ENCODE measurements at regions not wholly inside any gene's neighbourhood (a gene's known extent, or its start where the extent isn't known, plus 50 kb on each side); places are given as distances from the start of the nearest gene placed in this dataset.

DNA sequence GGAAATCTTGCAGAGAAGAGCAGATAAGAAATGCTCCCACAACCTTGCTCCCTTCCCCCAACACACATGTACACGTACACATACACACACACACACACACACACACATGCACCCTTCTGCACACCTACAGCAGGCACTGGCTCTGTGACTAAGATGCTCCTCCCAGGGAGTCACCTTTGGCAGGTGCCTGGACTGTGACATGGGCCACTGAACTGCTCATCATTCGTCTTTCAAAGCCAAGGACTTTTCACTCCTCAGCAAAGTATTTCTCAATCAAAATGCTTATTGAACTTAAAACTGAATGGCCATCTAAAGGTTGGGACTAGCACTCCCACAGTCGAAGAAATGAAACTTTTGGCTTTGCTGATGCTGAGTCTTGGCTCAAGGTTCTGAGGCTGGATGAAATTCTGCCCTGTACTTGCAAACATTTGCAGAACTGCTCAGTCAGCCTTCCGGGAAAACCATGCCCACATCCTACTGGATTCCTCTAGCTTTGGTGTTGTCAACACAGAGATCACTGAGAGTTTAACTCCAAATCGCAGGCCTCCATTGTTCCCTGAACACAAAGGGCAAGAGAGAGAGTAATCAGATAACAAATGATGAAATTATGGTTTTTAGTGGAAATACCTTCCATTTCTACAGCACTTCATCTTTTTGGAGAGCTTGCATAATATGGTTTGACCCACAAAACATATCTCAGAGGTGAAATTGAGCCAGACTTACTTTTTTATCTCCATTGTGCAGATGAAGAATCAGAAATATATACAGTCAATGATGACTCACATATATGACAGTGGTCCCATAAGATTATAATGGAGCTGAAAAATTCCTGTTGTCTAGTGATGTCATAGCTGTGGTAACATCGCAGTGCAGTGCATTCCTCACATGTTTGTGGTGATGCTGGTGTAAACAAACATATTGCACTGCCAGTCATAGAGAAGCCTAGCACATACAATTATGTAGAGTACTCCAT lies 72.4 kb upstream of the BCAR3 start:
- no peak overlapping the region for H2AFZ ChIP-seq (ENCODE audit: low read depth)

DNA sequence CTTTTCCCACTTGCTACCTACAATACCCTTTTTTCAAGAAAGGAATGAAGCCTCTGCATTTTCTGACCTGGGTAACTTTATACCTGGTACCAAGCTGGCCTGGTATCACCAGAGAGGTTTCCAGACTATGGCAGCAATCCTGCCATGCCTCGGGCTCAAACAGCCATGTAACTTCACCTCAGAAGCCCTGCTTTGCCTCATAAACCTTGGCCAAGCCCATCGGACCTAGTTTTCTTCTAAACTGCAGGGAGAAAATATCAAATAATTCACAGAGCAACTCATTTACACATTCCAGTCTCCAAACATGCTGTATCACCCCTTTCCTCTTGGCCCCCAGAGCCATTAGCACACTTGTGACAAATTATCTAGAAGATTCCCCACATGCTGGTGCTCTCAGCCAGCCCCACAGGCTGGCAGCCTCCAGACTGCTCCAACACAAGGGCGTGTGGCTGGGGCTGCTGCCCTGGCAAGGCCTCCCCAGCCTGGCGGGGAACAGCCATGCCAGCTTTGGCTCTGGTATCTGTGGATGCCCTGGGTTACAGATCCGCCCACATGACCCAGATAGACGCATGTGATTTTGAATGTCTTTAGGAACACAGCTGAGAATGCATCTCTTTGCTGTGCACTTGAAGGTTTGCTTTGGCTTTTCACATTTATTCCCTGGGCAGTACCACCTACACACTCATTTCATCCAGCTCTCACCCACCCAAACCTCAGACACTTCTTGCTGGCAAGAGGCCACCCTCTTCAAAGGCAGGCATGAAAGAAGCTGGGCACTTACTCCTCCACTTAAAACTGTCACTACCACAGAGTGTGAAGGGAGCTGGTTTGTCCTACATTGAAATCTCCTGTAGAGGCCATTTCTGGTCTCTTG lies 70.0 kb upstream of the BCAR3 start:
- Histone ChIP-seq H3K36me3 (ENCODE audit: insufficient read depth) (no peaks in the 10 kb centered on the region), H3K27me3 (ENCODE audit: insufficient read depth, low read depth) (no peaks in the 10 kb centered on the region), H3K4me3 (IDR thresholded peaks at IDR 0.05; ENCODE audit: insufficient read depth, low read depth, low read length) (no peak overlapping the region), H3K79me2 (ENCODE audit: insufficient read depth, low read depth) (no peaks in the 10 kb centered on the region), H3K4me2 (no peak overlapping the region), H3K4me1 (ENCODE audit: low read depth, poor library complexity, severe bottlenecking) (peaks cover 27% of the 10 kb centered on the region), H4K20me1 (ENCODE audit: insufficient read depth) (no peaks in the 10 kb centered on the region), H3K27ac (no peak overlapping the region), H3K9ac (no peak overlapping the region), H2AFZ (ENCODE audit: low read depth) (no peak overlapping the region)
- TF ChIP-seq, protein P1, sequence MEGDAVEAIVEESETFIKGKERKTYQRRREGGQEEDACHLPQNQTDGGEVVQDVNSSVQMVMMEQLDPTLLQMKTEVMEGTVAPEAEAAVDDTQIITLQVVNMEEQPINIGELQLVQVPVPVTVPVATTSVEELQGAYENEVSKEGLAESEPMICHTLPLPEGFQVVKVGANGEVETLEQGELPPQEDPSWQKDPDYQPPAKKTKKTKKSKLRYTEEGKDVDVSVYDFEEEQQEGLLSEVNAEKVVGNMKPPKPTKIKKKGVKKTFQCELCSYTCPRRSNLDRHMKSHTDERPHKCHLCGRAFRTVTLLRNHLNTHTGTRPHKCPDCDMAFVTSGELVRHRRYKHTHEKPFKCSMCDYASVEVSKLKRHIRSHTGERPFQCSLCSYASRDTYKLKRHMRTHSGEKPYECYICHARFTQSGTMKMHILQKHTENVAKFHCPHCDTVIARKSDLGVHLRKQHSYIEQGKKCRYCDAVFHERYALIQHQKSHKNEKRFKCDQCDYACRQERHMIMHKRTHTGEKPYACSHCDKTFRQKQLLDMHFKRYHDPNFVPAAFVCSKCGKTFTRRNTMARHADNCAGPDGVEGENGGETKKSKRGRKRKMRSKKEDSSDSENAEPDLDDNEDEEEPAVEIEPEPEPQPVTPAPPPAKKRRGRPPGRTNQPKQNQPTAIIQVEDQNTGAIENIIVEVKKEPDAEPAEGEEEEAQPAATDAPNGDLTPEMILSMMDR (conservative IDR thresholded peaks at IDR 0.05; ENCODE audit: low read depth, low read length): no peak

More for the DNA sequence above, 72.4 kb upstream of the BCAR3 start:
- no peaks in the 10 kb centered on the region for H3K36me3 ChIP-seq (ENCODE audit: insufficient read depth)
- no peak overlapping the region for H3K9ac ChIP-seq
- H3K79me2 ChIP-seq (ENCODE audit: insufficient read depth, low read depth): no peaks in the 10 kb centered on the region
- no peak overlapping the region for H3K4me2 ChIP-seq
- no peaks in the 10 kb centered on the region for H3K27me3 ChIP-seq (ENCODE audit: insufficient read depth, low read depth)
- TF ChIP-seq, protein P1 (conservative IDR thresholded peaks at IDR 0.05; ENCODE audit: low read depth, low read length): no peak
- H3K4me1 ChIP-seq (ENCODE audit: low read depth, poor library complexity, severe bottlenecking): peaks cover 16% of the 10 kb centered on the region
- H3K27ac ChIP-seq: no peak overlapping the region
- H4K20me1 ChIP-seq (ENCODE audit: insufficient read depth): no peaks in the 10 kb centered on the region
- H3K4me3 ChIP-seq (IDR thresholded peaks at IDR 0.05; ENCODE audit: insufficient read depth, low read depth, low read length): no peak overlapping the region

DNA sequence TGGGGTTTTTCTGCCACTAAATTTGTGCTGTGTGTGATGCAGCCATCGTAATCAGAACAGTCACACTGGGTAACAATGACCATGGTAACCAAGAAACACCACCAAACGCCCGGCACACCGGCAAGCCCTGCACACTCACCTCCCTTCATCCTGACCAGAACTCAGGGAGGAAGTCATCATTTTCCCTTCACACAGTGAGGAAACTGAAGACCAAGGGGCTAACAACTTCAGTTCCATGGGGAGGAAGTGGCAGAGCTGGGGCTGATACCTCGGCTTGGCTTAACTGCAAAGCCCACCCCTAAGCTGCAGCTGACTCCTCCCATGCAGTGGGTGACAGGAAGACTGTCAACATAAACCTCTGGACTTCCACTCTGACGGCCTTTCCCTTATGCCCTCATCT lies 69.3 kb upstream of the BCAR3 start:
- no peaks in the 10 kb centered on the region for H3K27me3 ChIP-seq (ENCODE audit: insufficient read depth, low read depth)
- no peaks in the 10 kb centered on the region for H3K79me2 ChIP-seq (ENCODE audit: insufficient read depth, low read depth)
- TF ChIP-seq, protein P1 (conservative IDR thresholded peaks at IDR 0.05; ENCODE audit: low read depth, low read length): no peak
- H4K20me1 ChIP-seq (ENCODE audit: insufficient read depth): no peaks in the 10 kb centered on the region
- H3K4me1 ChIP-seq (ENCODE audit: low read depth, poor library complexity, severe bottlenecking): peaks cover 34% of the 10 kb centered on the region
- no peak overlapping the region for H2AFZ ChIP-seq (ENCODE audit: low read depth)
- H3K4me3 ChIP-seq (IDR thresholded peaks at IDR 0.05; ENCODE audit: insufficient read depth, low read depth, low read length): no peak overlapping the region
- no peak overlapping the region for H3K4me2 ChIP-seq
- H3K36me3 ChIP-seq (ENCODE audit: insufficient read depth): no peaks in the 10 kb centered on the region
- no peak overlapping the region for H3K27ac ChIP-seq
- no peak overlapping the region for H3K9ac ChIP-seq

DNA sequence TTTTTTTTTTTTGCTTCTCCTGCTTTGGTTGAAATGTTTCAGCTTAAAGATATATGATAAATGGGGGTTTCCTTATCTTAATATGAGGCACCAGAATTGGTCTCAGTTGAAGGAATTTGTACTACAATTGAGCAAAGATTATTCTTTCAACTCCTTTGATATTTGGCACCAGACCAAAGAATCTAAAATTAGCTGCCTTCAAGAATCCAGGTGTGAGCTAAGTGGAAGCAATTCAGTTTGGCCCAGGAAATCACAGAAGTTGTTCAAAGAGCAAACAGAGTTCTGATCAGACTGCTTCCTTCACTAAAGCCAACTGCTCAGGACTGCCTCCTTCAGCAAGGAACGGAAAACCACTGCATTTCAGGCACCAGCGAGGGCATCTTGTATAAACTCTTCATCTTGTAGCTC lies 68.3 kb upstream of the BCAR3 start:
- TF ChIP-seq, protein P1 (conservative IDR thresholded peaks at IDR 0.05; ENCODE audit: low read depth, low read length): no peak
- peak overlapping the region; percentile 41 for H3K4me2 ChIP-seq
- no peaks in the 10 kb centered on the region for H3K27me3 ChIP-seq (ENCODE audit: insufficient read depth, low read depth)
- H3K36me3 ChIP-seq (ENCODE audit: insufficient read depth): no peaks in the 10 kb centered on the region
- no peaks in the 10 kb centered on the region for H3K79me2 ChIP-seq (ENCODE audit: insufficient read depth, low read depth)
- no peak overlapping the region for H3K4me3 ChIP-seq (IDR thresholded peaks at IDR 0.05; ENCODE audit: insufficient read depth, low read depth, low read length)
- H2AFZ ChIP-seq (ENCODE audit: low read depth): peak overlapping the region; percentile 35; the same call in 1 of the 2 replicates
- no peaks in the 10 kb centered on the region for H4K20me1 ChIP-seq (ENCODE audit: insufficient read depth)
- H3K4me1 ChIP-seq (ENCODE audit: low read depth, poor library complexity, severe bottlenecking): peaks cover 44% of the 10 kb centered on the region
- H3K27ac ChIP-seq: peak overlapping the region; percentile 8; the same call in 1 of the 2 replicates
- no peak overlapping the region; the same call in 1 of the 2 replicates for H3K9ac ChIP-seq

Measured in KMS-11 (cell line).